IMR-90 (cell line): ENCODE measurements at regions not wholly inside any gene's neighbourhood (a gene's known extent, or its start where the extent isn't known, plus 50 kb on each side); places are given as distances from the start of the nearest gene placed in this dataset.

Experiments
- ATAC-seq: fragments of 200-7000 bp; cut with Tn5 transposase; 2 replicates; pipeline ENCODE4 v1.9.1; 2020; ENCODE audit warnings: low read depth, mild to moderate bottlenecking, moderate library complexity
- BruUV-seq: library from RNA; stranded (reverse); fragments of 400-500 nt; replicated peaks from 2 replicates; lab custom pipeline; 2021; lab: Mats Ljungman, UMichigan
- CTCF ChIA-PET: fragments of 300-600 bp; formaldehyde crosslinking; extraction: SDS; loops from one replicate; lab custom pipeline; 2021; ENCODE audit warnings: antibody characterized with exemption; lab: Yijun Ruan, JAX
- POLR2A ChIA-PET: fragments of 300-600 bp; sonication (Branson Sonifier 250); formaldehyde crosslinking; loops from one replicate; lab custom pipeline; 2022; ENCODE audit warnings: antibody characterized with exemption; ENCODE audit not compliant: unreplicated experiment; lab: Charles Lee
- DNase-seq: peaks from one replicate; pipeline ENCODE4 v3.0.0; 2013
- H2AFZ ChIP-seq: replicated peaks from 2 replicates; pipeline ENCODE3; 2013; ENCODE audit warnings: low read length, mild to moderate bottlenecking; ENCODE audit not compliant: poor library complexity
- H2AK5ac ChIP-seq: 2 replicates; pipeline ENCODE4 v1.6.1; 2013; ENCODE audit warnings: low read depth, low read length, inconsistent platforms
- H2AK9ac ChIP-seq: replicated peaks from 2 replicates; pipeline ENCODE3; 2013; ENCODE audit warnings: mild to moderate bottlenecking, low read depth, low read length, moderate library complexity; ENCODE audit not compliant: poor library complexity
- H2BK120ac ChIP-seq: 2 replicates; pipeline ENCODE4 v1.6.1; 2013; ENCODE audit warnings: low read depth, low read length, inconsistent platforms
- H2BK15ac ChIP-seq: 3 replicates; pipeline ENCODE4 v1.6.1; 2013; ENCODE audit warnings: low read depth, low read length, inconsistent platforms
- H2BK20ac ChIP-seq: 2 replicates; pipeline ENCODE4 v1.6.1; 2013; ENCODE audit warnings: low read depth, mild to moderate bottlenecking, inconsistent platforms, low read length, moderate library complexity
- H2BK5ac ChIP-seq: 2 replicates; pipeline ENCODE4 v1.6.1; 2013; ENCODE audit warnings: mild to moderate bottlenecking, low read depth, low read length, inconsistent platforms; ENCODE audit not compliant: poor library complexity, severe bottlenecking
- H3K14ac ChIP-seq: replicated peaks from 2 replicates; pipeline ENCODE4 v1.6.1; 2013; ENCODE audit warnings: low read depth, low read length, inconsistent platforms
- H3K18ac ChIP-seq: 2 replicates; pipeline ENCODE4 v1.6.1; 2013; ENCODE audit warnings: low read depth, low read length, control low read depth
- H3K23ac ChIP-seq: 2 replicates; pipeline ENCODE4 v1.6.1; 2013; ENCODE audit warnings: low read depth, low read length, inconsistent platforms
- H3K27ac ChIP-seq: 2 replicates; pipeline ENCODE4 v1.5.1; 2013; ENCODE audit warnings: mild to moderate bottlenecking, control low read depth, low read length; ENCODE audit not compliant: insufficient read depth
- H3K27me3 ChIP-seq: 2 replicates; pipeline ENCODE4 v1.6.1; 2013; ENCODE audit warnings: low read length; ENCODE audit not compliant: control insufficient read depth, insufficient read depth
- H3K36me3 ChIP-seq: 2 replicates; pipeline ENCODE4 v1.6.1; 2013; ENCODE audit warnings: low read length, mixed read lengths; ENCODE audit not compliant: control insufficient read depth, insufficient read depth
- H3K4ac ChIP-seq: 2 replicates; pipeline ENCODE4 v1.6.1; 2013; ENCODE audit warnings: low read depth, low read length, inconsistent platforms
- H3K4me1 ChIP-seq: 2 replicates; pipeline ENCODE4 v1.6.1; 2013; ENCODE audit warnings: low read length, mixed read lengths; ENCODE audit not compliant: control insufficient read depth, insufficient read depth
- H3K4me2 ChIP-seq: 2 replicates; pipeline ENCODE4 v1.6.1; 2013; ENCODE audit warnings: low read depth, mild to moderate bottlenecking, control low read depth, low read length, moderate library complexity
- H3K4me3 ChIP-seq: 2 replicates; pipeline ENCODE4 v1.5.1; 2013; ENCODE audit warnings: low read depth, mild to moderate bottlenecking, control low read depth, low read length, moderate library complexity; ENCODE audit not compliant: insufficient read depth
- H3K56ac ChIP-seq: 2 replicates; pipeline ENCODE4 v1.6.1; 2013; ENCODE audit warnings: low read length, inconsistent platforms; ENCODE audit not compliant: insufficient read depth; ENCODE audit errors: extremely low read depth
- H3K79me1 ChIP-seq, 2 experiments: 2 replicates each; pipeline ENCODE4 v1.6.1; 2013; ENCODE audit warnings: low read length in 2 of 2, inconsistent platforms in 1 of 2, low read depth in 1 of 2
- H3K9ac ChIP-seq: 2 replicates; pipeline ENCODE4 v1.6.1; 2013; ENCODE audit warnings: low read depth, low read length, control low read depth
- H3K9me1 ChIP-seq: 2 replicates; pipeline ENCODE4 v1.6.1; 2013; ENCODE audit warnings: low read length, inconsistent platforms; ENCODE audit not compliant: insufficient read depth
- H3K9me3 ChIP-seq: 2 replicates; pipeline ENCODE4 v1.6.1; 2013; ENCODE audit warnings: low read length; ENCODE audit not compliant: control insufficient read depth, insufficient read depth
- H4K20me1 ChIP-seq: 2 replicates; pipeline ENCODE4 v1.6.1; 2013; ENCODE audit warnings: low read length, inconsistent platforms; ENCODE audit not compliant: insufficient read depth
- H4K5ac ChIP-seq: 2 replicates; pipeline ENCODE4 v1.6.1; 2013; ENCODE audit warnings: mild to moderate bottlenecking, low read depth, low read length, control low read depth
- H4K8ac ChIP-seq, 2 experiments: 2 replicates each; pipeline ENCODE4 v1.6.1; 2013; ENCODE audit warnings: low read depth in 2 of 2, low read length in 2 of 2, control low read depth in 1 of 2, inconsistent platforms in 1 of 2
- H4K91ac ChIP-seq: 2 replicates; pipeline ENCODE4 v1.6.1; 2013; ENCODE audit warnings: low read depth, low read length, inconsistent platforms; ENCODE audit not compliant: insufficient read depth
- CTCF ChIP-seq: conservative IDR thresholded peaks from 2 replicates; pipeline ENCODE4 v1.5.1; 2012; ENCODE audit warnings: mild to moderate bottlenecking, low read depth, low read length, improper control_type of control experiment
- FOS ChIP-seq: fragments of 150-350 bp; IDR thresholded peaks from 2 replicates; pipeline ENCODE4 v1.6.1; 2016; ENCODE audit warnings: low read depth, low read length
- MAFK ChIP-seq: IDR thresholded peaks from 2 replicates; pipeline ENCODE4 v1.6.1; 2012; ENCODE audit warnings: low read depth, low read length, improper control_type of control experiment
- MXI1 ChIP-seq: IDR thresholded peaks from 2 replicates; pipeline ENCODE4 v1.6.1; 2012; ENCODE audit warnings: low read depth, mild to moderate bottlenecking, low read length, moderate library complexity, borderline replicate concordance
- RFX5 ChIP-seq: IDR thresholded peaks from 2 replicates; pipeline ENCODE4 v1.8.0; 2012; ENCODE audit warnings: low read depth, mild to moderate bottlenecking, low read length, moderate library complexity
- WGBS, 2 experiments: methylation state at CpG; one replicate each; pipeline versions ENCODE4 v1.1.5 to v1.1.7; 2013; ENCODE audit warnings: missing lambda C conversion rate in 2 of 2; ENCODE audit not compliant: insufficient read length in 1 of 2; ENCODE audit errors: extremely low coverage in 2 of 2; 5-methylcytosine and 5-hydroxymethylcytosine counted together
- dilution Hi-C: fragments of 300-500 bp; cut with HindIII; formaldehyde crosslinking; loops from one replicate; pipeline ENCODE4 v1.14.3; 2018; ENCODE audit warnings: low sequenced_read_pairs; ENCODE audit not compliant: unreplicated experiment
- in situ Hi-C: fragments of 300-500 bp; cut with MboI; formaldehyde crosslinking; loops from 3 replicates; pipeline ENCODE4 v1.14.3; 2019; ENCODE audit warnings: low sequenced_read_pairs, inconsistent platforms, mixed read lengths
- intact Hi-C: fragments of 100-400 bp; cut with micrococcal nuclease; formaldehyde crosslinking; loops from 2 replicates; pipeline ENCODE4 v1.10.0; 2022

GRCh38 chr21:20942523-20942922 lies 55.7 kb upstream of the NCAM2 start:
- no CpG with 5 or more reads among the region's 1 CpG for WGBS, 2 experiments
- H2BK120ac ChIP-seq: no peak overlapping the region
- H3K56ac ChIP-seq: no peak overlapping the region
- no peak overlapping the region for H3K9ac ChIP-seq
- H4K91ac ChIP-seq: no peak overlapping the region
- no peak overlapping the region for H2AK9ac ChIP-seq
- no peak overlapping the region for H3K4ac ChIP-seq
- no peak overlapping the region for H3K23ac ChIP-seq
- H2BK15ac ChIP-seq: no peak overlapping the region
- ATAC-seq (no peak), DNase-seq (no peak)
- BruUV-seq: no TSS peak
- dilution Hi-C loops: no loop called here
- intact Hi-C loops: no loop called here
- H2AK5ac ChIP-seq: no peak overlapping the region
- no peak overlapping the region for H3K4me2 ChIP-seq
- H4K20me1 ChIP-seq: no peaks in the 10 kb centered on the region
- H2BK5ac ChIP-seq: no peak overlapping the region
- ChIA-PET CTCF (no interaction called here), POLR2A (no interaction called here)
- no peaks in the 10 kb centered on the region for H3K27me3 ChIP-seq
- no peak overlapping the region for H3K4me3 ChIP-seq
- no peak for TF ChIP-seq RFX5
- no peak for TF ChIP-seq MXI1
- TF ChIP-seq MAFK: peak; percentile 67
- no peak for TF ChIP-seq CTCF
- no peak for TF ChIP-seq FOS
- H3K9me1 ChIP-seq: no peaks in the 10 kb centered on the region
- peaks cover 5% of the 10 kb centered on the region for H3K9me3 ChIP-seq
- H4K5ac ChIP-seq: no peak overlapping the region
- H2BK20ac ChIP-seq: no peak overlapping the region
- no peak overlapping the region for H2AFZ ChIP-seq
- H3K79me1 ChIP-seq: no peaks in the 10 kb centered on the region
- no peak overlapping the region for H3K27ac ChIP-seq
- H3K14ac ChIP-seq: no peak overlapping the region
- H4K8ac ChIP-seq: no peak overlapping the region
- H3K18ac ChIP-seq: no peak overlapping the region
- no peaks in the 10 kb centered on the region for H3K36me3 ChIP-seq
- no peaks in the 10 kb centered on the region for H3K4me1 ChIP-seq
- in situ Hi-C loops: no loop called here
